OCI-LY7 (cell line): ENCODE measurements at regions not wholly inside any gene's neighbourhood (a gene's known extent, or its start where the extent isn't known, plus 50 kb on each side); places are given as distances from the start of the nearest gene placed in this dataset.
"Not testable (repeated sequence)": the region's sequence is repeated elsewhere in the genome, so short reads cannot be mapped to it uniquely, and the experiment has no call there.

Experiments
- BruUV-seq: library from RNA; stranded (reverse); fragments of 400-500 nt; replicated peaks from 2 replicates; lab custom pipeline; 2021; lab: Mats Ljungman, UMichigan
- CTCF ChIA-PET: fragments of 300-600 bp; sonication (Branson Sonifier 250); formaldehyde crosslinking; loops from one replicate; lab custom pipeline; 2022; ENCODE audit warnings: antibody characterized with exemption; ENCODE audit not compliant: unreplicated experiment; lab: Charles Lee
- POLR2A ChIA-PET: fragments of 300-600 bp; sonication (Branson Sonifier 250); formaldehyde crosslinking; loops from one replicate; lab custom pipeline; 2022; ENCODE audit warnings: antibody characterized with exemption; lab: Charles Lee
- DNase-seq: peaks from one replicate; pipeline ENCODE4 v3.0.0-alpha.2; 2015; ENCODE audit warnings: low spot score
- H2AFZ ChIP-seq: fragments of 200-600 bp; sonication (generic), shearing (Covaris generic); 2 replicates; pipeline ENCODE4 v1.6.1; 2014; ENCODE audit warnings: mild to moderate bottlenecking, antibody characterized with exemption, low read length, moderate library complexity
- H3K27ac ChIP-seq: fragments of 200-600 bp; sonication (generic); 2 replicates; pipeline ENCODE4 v1.5.1; 2014; ENCODE audit warnings: mixed run types, low read depth, mild to moderate bottlenecking, moderate library complexity, low read length, inconsistent platforms; ENCODE audit not compliant: poor library complexity, severe bottlenecking
- H3K36me3 ChIP-seq: fragments of 200-600 bp; sonication (generic); 2 replicates; pipeline ENCODE4 v1.6.1; 2014; ENCODE audit warnings: mild to moderate bottlenecking, antibody characterized with exemption, low read length, moderate library complexity, mixed read lengths; ENCODE audit not compliant: insufficient read depth
- H3K4me1 ChIP-seq: fragments of 200-600 bp; sonication (generic); 2 replicates; pipeline ENCODE4 v1.5.1; 2014; ENCODE audit warnings: mild to moderate bottlenecking, low read length; ENCODE audit not compliant: insufficient read depth, poor library complexity, severe bottlenecking
- H3K4me2 ChIP-seq: fragments of 200-600 bp; sonication (generic); 2 replicates; pipeline ENCODE4 v1.6.1; 2014; ENCODE audit warnings: mild to moderate bottlenecking, low read length
- H3K4me3 ChIP-seq: fragments of 200-600 bp; sonication (generic); 2 replicates; pipeline ENCODE4 v1.5.1; 2014; ENCODE audit warnings: mild to moderate bottlenecking, low read depth, low read length; ENCODE audit not compliant: poor library complexity, severe bottlenecking
- H3K79me2 ChIP-seq: fragments of 200-600 bp; sonication (generic); 2 replicates; pipeline ENCODE4 v1.6.1; 2016; ENCODE audit warnings: low read depth, mild to moderate bottlenecking, low read length, moderate library complexity, mixed read lengths; ENCODE audit not compliant: insufficient read depth
- H3K9me2 ChIP-seq: fragments of 200-600 bp; sonication (generic); 2 replicates; pipeline ENCODE4 v1.6.1; 2016; ENCODE audit warnings: mild to moderate bottlenecking, low read length, mixed read lengths; ENCODE audit not compliant: insufficient read depth
- H3K9me3 ChIP-seq: fragments of 200-600 bp; sonication (generic); 2 replicates; pipeline ENCODE4 v1.6.1; 2014; ENCODE audit warnings: mild to moderate bottlenecking, mixed run types, low read length, mixed read lengths
- H4K20me1 ChIP-seq: fragments of 200-600 bp; sonication (generic); 2 replicates; pipeline ENCODE4 v1.6.1; 2014; ENCODE audit warnings: mild to moderate bottlenecking, antibody characterized with exemption, low read length, moderate library complexity, mixed read lengths; ENCODE audit not compliant: insufficient read depth
- CTCF ChIP-seq: fragments of 200-600 bp; sonication (generic); conservative IDR thresholded peaks from 2 replicates; pipeline ENCODE4 v1.5.1; 2014; ENCODE audit warnings: mild to moderate bottlenecking, antibody characterized with exemption, low read length, moderate library complexity, mixed read lengths
- EZH2phosphoT487 ChIP-seq: fragments of 200-600 bp; sonication (generic); IDR thresholded peaks from 2 replicates; pipeline ENCODE4 v1.6.1; 2018; ENCODE audit warnings: low read depth, borderline replicate concordance, mild to moderate bottlenecking, mixed run types, antibody characterized with exemption, low read length, moderate library complexity, mixed read lengths
- intact Hi-C: fragments of 100-400 bp; cut with micrococcal nuclease; formaldehyde crosslinking; loops from one replicate; pipeline ENCODE4 v1.10.0; 2022; ENCODE audit not compliant: unreplicated experiment

DNA sequence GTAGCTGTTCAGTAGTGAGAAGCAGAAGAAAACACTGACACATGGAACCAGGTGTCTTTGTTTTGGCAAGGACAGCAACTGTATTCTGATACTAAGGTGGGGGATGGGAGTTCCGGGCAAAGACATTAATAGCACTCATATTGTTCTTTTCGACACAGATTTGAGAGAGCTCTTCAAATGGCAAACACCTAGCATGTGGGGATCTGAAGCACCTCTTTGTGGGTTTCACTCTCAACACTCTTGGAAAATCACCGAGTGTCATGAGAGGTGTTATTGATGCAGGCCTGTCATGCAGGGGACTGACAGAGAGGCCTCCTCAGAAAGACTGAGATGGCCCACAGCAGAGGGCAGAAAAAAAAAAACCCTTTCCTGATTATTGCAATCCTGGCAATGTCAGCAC is 228.4 kb upstream of the VCX start:
- H3K4me3 ChIP-seq, result no peak overlapping the region
- H4K20me1 ChIP-seq, result no peaks in the 10 kb centered on the region
- ChIA-PET CTCF (no interaction called here), POLR2A (interaction anchor here (0.7 kb wide), 1 partner anchor 50 kb away, joined by 3 read pairs; no protein-coding TSS in a partner anchor)
- no peak overlapping the region for H3K27ac ChIP-seq
- H3K4me2 ChIP-seq, result no peak overlapping the region
- no peak for DNase-seq
- intact Hi-C loops, result no loop called here
- H3K79me2 ChIP-seq, result no peaks in the 10 kb centered on the region
- H2AFZ ChIP-seq, result no peak overlapping the region
- H3K9me3 ChIP-seq, result no peaks in the 10 kb centered on the region
- no peaks in the 10 kb centered on the region for H3K4me1 ChIP-seq
- no TSS peak for BruUV-seq
- TF ChIP-seq CTCF, result no peak
- no peak for TF ChIP-seq EZH2phosphoT487
- no peaks in the 10 kb centered on the region for H3K9me2 ChIP-seq
- H3K36me3 ChIP-seq, result no peaks in the 10 kb centered on the region

DNA sequence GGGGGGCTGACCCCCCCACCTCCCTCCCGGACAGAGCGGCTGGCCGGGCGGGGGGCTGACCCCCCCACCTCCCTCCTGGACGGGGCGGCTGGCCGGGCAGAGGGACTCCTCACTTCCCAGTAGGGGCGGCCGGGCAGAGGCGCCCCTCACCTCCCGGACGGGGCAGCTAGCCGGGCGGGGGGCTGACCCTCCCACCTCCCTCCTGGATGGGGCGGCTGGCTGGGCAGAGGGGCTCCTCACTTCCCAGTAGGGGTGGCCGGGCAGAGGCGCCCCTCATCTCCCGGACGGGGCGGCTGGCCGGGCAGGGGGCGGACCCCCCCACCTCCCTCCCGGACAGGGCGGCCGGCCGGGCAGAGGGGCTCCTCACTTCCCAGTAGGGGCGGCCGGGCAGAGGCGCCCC is 234.3 kb upstream of the VCX start:
- intact Hi-C loops, H3K4me3 ChIP-seq, H3K27ac ChIP-seq, CTCF ChIA-PET, H4K20me1 ChIP-seq, H3K9me3 ChIP-seq, H3K4me1 ChIP-seq, H2AFZ ChIP-seq, H3K36me3 ChIP-seq, BruUV-seq, POLR2A ChIA-PET, H3K79me2 ChIP-seq, H3K4me2 ChIP-seq, DNase-seq, H3K9me2 ChIP-seq: not testable (repeated sequence)

DNA sequence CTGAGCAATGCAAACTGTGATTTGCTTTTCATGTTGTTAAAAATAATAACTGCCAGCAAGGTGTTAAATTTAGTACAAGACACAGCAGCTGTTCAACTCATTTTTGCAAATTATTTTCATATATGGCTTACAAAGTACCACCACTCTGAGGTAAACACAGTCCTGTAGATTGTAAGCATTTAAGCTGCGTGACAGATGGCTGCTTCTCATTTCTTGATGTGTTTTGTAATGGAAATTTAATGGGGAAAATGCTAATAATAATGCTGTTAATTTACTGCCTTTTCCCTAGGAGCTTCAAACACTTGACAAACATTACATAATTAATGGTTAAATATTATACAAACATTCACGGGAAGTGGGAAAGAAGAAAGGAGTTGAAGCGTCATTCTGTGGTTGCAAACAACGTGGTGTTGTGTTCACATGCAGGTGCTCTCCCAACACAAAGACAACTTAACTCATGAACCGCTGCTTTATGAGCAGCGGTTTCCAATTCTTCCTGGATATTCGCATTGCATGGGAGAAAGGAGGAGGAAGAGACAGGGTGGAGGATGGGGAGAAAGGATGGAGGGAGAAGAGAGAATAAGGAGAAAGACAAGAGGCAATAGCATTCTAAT is 236.8 kb upstream of the VCX start:
- Histone ChIP-seq H3K9me2 (no peaks in the 10 kb centered on the region), H3K79me2 (no peaks in the 10 kb centered on the region), H3K9me3 (no peaks in the 10 kb centered on the region), H2AFZ (no peak overlapping the region), H3K4me3 (no peak overlapping the region), H3K36me3 (no peaks in the 10 kb centered on the region), H3K4me1 (no peaks in the 10 kb centered on the region), H3K27ac (no peak overlapping the region), H3K4me2 (no peak overlapping the region), H4K20me1 (no peaks in the 10 kb centered on the region)
- CTCF ChIA-PET, result no interaction called here
- TF ChIP-seq EZH2phosphoT487, result no peak
- no peak for TF ChIP-seq CTCF
- no peak for DNase-seq
- intact Hi-C loops, result no loop called here
- BruUV-seq, result no TSS peak
- POLR2A ChIA-PET, result no interaction called here
